Heart left ventricle (tissue), 16 donors: ENCODE measurements at regions not wholly inside any gene's neighbourhood (a gene's known extent, or its start where the extent isn't known, plus 50 kb on each side); places are given as distances from the start of the nearest gene placed in this dataset.

Source experiments
- ATAC-seq, 4 donors: fragments of 200-7000 bp; cut with Tn5 transposase; one replicate each; pipeline ENCODE4 v1.9.1; 2020 to 2022; ENCODE audit warnings: moderate library complexity in 4 of 4, mild to moderate bottlenecking in 3 of 4, moderate number of reproducible peaks in 1 of 4
- DNase-seq, 5 donors: peaks; one replicate each; pipeline ENCODE4 v3.0.0-alpha.2; 2020
- H3K27ac ChIP-seq, 12 donors: fragments of 200-600 bp; sonication (generic) in 4 of 12; one replicate each; pipeline versions ENCODE4 v1.5.0 to v1.8.0; 2016 to 2022; ENCODE audit warnings: mild to moderate bottlenecking in 2 of 12
- H3K27me3 ChIP-seq, 9 donors: fragments of 200-600 bp; sonication (generic) in 2 of 9; one replicate each; pipeline versions ENCODE4 v1.5.1 to v1.8.0; 2016 to 2022; ENCODE audit warnings: mild to moderate bottlenecking in 3 of 9
- H3K36me3 ChIP-seq, 9 donors: fragments of 200-600 bp; sonication (generic) in 2 of 9; one replicate each; pipeline versions ENCODE4 v1.5.0 to v1.8.0; 2018 to 2022; ENCODE audit warnings: mild to moderate bottlenecking in 2 of 9
- H3K4me1 ChIP-seq, 12 donors: fragments of 200-600 bp; sonication (generic) in 4 of 12; one replicate each; pipeline versions ENCODE4 v1.5.0 to v1.8.0; 2016 to 2022; ENCODE audit warnings: mild to moderate bottlenecking in 3 of 12
- H3K4me3 ChIP-seq, 12 donors: fragments of 200-600 bp; sonication (generic) in 4 of 12; one replicate each; pipeline versions ENCODE4 v1.5.0 to v1.8.0; 2017 to 2022; ENCODE audit warnings: mild to moderate bottlenecking in 9 of 12, moderate library complexity in 4 of 12
- H3K9me3 ChIP-seq, 12 donors: fragments of 200-600 bp; sonication (generic) in 4 of 12; one replicate each; pipeline versions ENCODE4 v1.5.0 to v1.8.0; 2016 to 2022; ENCODE audit warnings: mild to moderate bottlenecking in 1 of 12
- CTCF ChIP-seq, 12 donors: fragments of 200-600 bp; sonication (generic) in 4 of 12; IDR thresholded peaks; one replicate each; pipeline versions ENCODE4 v1.5.0 to v1.8.0; 2018 to 2022; ENCODE audit warnings: antibody characterized with exemption in 12 of 12, mild to moderate bottlenecking in 5 of 12
- POLR2A ChIP-seq, 2 donors: fragments of 450-650 bp; IDR thresholded peaks; one replicate each; pipeline ENCODE4 v1.6.1; 2017; ENCODE audit warnings: antibody characterized with exemption in 2 of 2, mild to moderate bottlenecking in 2 of 2, moderate library complexity in 2 of 2
- WGBS, 4 donors: extraction: QIAGEN DNeasy Blood & Tissue Kit in 2 of 4; methylation state at CpG; one replicate each; pipeline versions ENCODE4 v1.1.5 to v1.1.7; 2013 to 2018; 5-methylcytosine and 5-hydroxymethylcytosine counted together
- intact Hi-C, 10 donors: fragments of 100-400 bp; cut with DNase I; formaldehyde crosslinking; loops; one replicate each; pipeline versions ENCODE4 v1.11.1 to v1.14.2; 2022
- donor health status: ischemic (EF 13 %, LVEDD 7.1; RV severe dilation, severe dysfunction).
- donor health status: healthy with polysubstance abuse.
- donor health status: DM: no; HTN: yes; CAD: no.
- donor health status: DM: no; HTN: no; CAD: no.
- donor health status: ischemic (EF 25% LVEDD 6.9; RV normal size, moderate dysfunction).
- donor health status: ischemic (EF 25% LVEDD 5.7; RV mildly dilated, moderate dysfunction).
- donor health status: healthy.
- donor health status: DM: yes; HTN: yes; CAD: no.
- donor health status: ischemic (EF 35%, LVEDD 5.7; RV mildly dilated, moderate dysfunction).
- donor health status: nonischemic (EF 11% LVEDD 7.7; RV severe dilation, severe dysfunction).
- donor health status: DM: yes; HTN: yes; CAD: no.
- donor health status: PGD.
- donor health status: ischemic (EF 29% LVEDD 5.4; RV normal size, mild dysfunction).
- donor health status: nonischemic (EF 23%, LVEDD 6.1; RV moderate dilation, normal function).

GRCh38 chr14:89088530-89088929 is 264.1 kb downstream of the TTC8 start:
- Histone ChIP-seq H3K9me3 (peaks cover 0 to 8% (median 0%) of the 10 kb centered on the region in 12 donors), H3K27ac (no peak overlapping the region), H3K36me3 (no peaks in the 10 kb centered on the region), H3K4me3 (no peak overlapping the region), H3K27me3 (no peaks in the 10 kb centered on the region), H3K4me1 (peaks cover 0 to 14% (median 3%) of the 10 kb centered on the region in 12 donors)
- no peak for ATAC-seq
- intact Hi-C loops: no loop called here
- TF ChIP-seq CTCF (IDR thresholded peaks at IDR 0.05): no peak
- DNase-seq: no peak
- WGBS, 4 donors: 67 to 79% (median 71%) methylated on average over 3 of the region's 3 CpGs

- Histone ChIP-seq H3K36me3 (no peaks in the 10 kb centered on the region), H3K4me1 (peaks cover 0 to 14% (median 3%) of the 10 kb centered on the region in 12 donors), H3K9me3 (peaks cover 0 to 8% (median 0%) of the 10 kb centered on the region in 12 donors), H3K27ac (no peak overlapping the region), H3K27me3 (no peaks in the 10 kb centered on the region), H3K4me3 (no peak overlapping the region)
- no peak for DNase-seq
- intact Hi-C loops: no loop called here
- WGBS, 4 donors: 68 to 76% (median 71%) methylated on average over 1 of the region's 1 CpG
- TF ChIP-seq POLR2A (IDR thresholded peaks at IDR 0.05) (no peak), CTCF (IDR thresholded peaks at IDR 0.05) (no peak)
- ATAC-seq: no peak
Measured at GRCh38 chr14:89089330-89089729, 264.9 kb downstream of the TTC8 start.

GRCh38 chr14:89091781-89092180 is 267.3 kb downstream of the TTC8 start:
- DNase-seq (no peak), ATAC-seq (no peak)
- no peak overlapping the region for H3K4me3 ChIP-seq
- no peak for TF ChIP-seq POLR2A (IDR thresholded peaks at IDR 0.05)
- no peak for TF ChIP-seq CTCF (IDR thresholded peaks at IDR 0.05)
- intact Hi-C loops: no loop called here
- H3K9me3 ChIP-seq: peaks cover 0 to 8% (median 0%) of the 10 kb centered on the region in 12 donors
- H3K27ac ChIP-seq: no peak overlapping the region
- H3K36me3 ChIP-seq: no peaks in the 10 kb centered on the region
- no peaks in the 10 kb centered on the region for H3K27me3 ChIP-seq
- H3K4me1 ChIP-seq: peaks cover 0 to 4% (median 0%) of the 10 kb centered on the region in 12 donors
- WGBS, 4 donors: 80 to 100% (median 98%) methylated on average over 1 of the region's 1 CpG

GRCh38 chr14:89093083-89093730 is 268.8 kb downstream of the TTC8 start:
- H3K27ac ChIP-seq: no peak overlapping the region
- TF ChIP-seq POLR2A (IDR thresholded peaks at IDR 0.05): no peak
- no peak for TF ChIP-seq CTCF (IDR thresholded peaks at IDR 0.05)
- intact Hi-C loops: no loop called here
- H3K4me3 ChIP-seq: no peak overlapping the region
- ATAC-seq: no peak
- no peak for DNase-seq
- peaks cover 0 to 8% (median 0%) of the 10 kb centered on the region in 12 donors for H3K9me3 ChIP-seq
- H3K36me3 ChIP-seq: no peaks in the 10 kb centered on the region
- H3K4me1 ChIP-seq: peaks cover 0 to 4% (median 0%) of the 10 kb centered on the region in 12 donors
- no peaks in the 10 kb centered on the region for H3K27me3 ChIP-seq
- WGBS, 4 donors: 71 to 83% (median 75%) methylated on average over 3 of the region's 3 CpGs
